AG20443 (cell line): ENCODE measurements at regions not wholly inside any gene's neighbourhood (a gene's known extent, or its start where the extent isn't known, plus 50 kb on each side); places are given as distances from the start of the nearest gene placed in this dataset.

ENCODE experiments used
- DNase-seq: peaks from one replicate; pipeline ENCODE4 v3.0.0; 2012; ENCODE audit warnings: low spot score, mixed read lengths

GRCh38 chr15:47405365-47406162, 311.7 kb upstream of the SEMA6D start:
- DNase-seq, result no peak

- DNase-seq, result no peak
Observed at GRCh38 chr15:47407692-47408091, 309.6 kb upstream of the SEMA6D start.

GRCh38 chr15:47409038-47409437, 308.3 kb upstream of the SEMA6D start:
- no peak for DNase-seq

- no peak for DNase-seq
Observed at GRCh38 chr15:47409600-47409999, 307.7 kb upstream of the SEMA6D start.

- DNase-seq, result no peak
Observed at GRCh38 chr15:47410247-47410646, 307.1 kb upstream of the SEMA6D start.

GRCh38 chr15:47411733-47412132, 305.6 kb upstream of the SEMA6D start:
- no peak for DNase-seq

GRCh38 chr15:47412136-47412535, 305.2 kb upstream of the SEMA6D start:
- no peak for DNase-seq

- DNase-seq, result no peak
Observed at GRCh38 chr15:47412802-47413201, 304.5 kb upstream of the SEMA6D start.

GRCh38 chr15:47414207-47414606, 303.1 kb upstream of the SEMA6D start:
- DNase-seq, result no peak

- DNase-seq, result no peak
Observed at GRCh38 chr15:47415539-47415971, 301.8 kb upstream of the SEMA6D start.

- no peak for DNase-seq
Observed at GRCh38 chr15:47422881-47423665, 294.2 kb upstream of the SEMA6D start.

- DNase-seq, result no peak
Observed at GRCh38 chr15:47427463-47427862, 289.8 kb upstream of the SEMA6D start.

GRCh38 chr15:47429376-47429775, 287.9 kb upstream of the SEMA6D start:
- DNase-seq, result no peak

- peak; percentile 48 for DNase-seq
Observed at GRCh38 chr15:47431501-47431900, 285.8 kb upstream of the SEMA6D start.

- no peak for DNase-seq
Observed at GRCh38 chr15:47432826-47433225, 284.5 kb upstream of the SEMA6D start.

- DNase-seq, result no peak
Observed at GRCh38 chr15:47434596-47434995, 282.7 kb upstream of the SEMA6D start.

- DNase-seq, result no peak
Observed at GRCh38 chr15:47437491-47437890, 279.8 kb upstream of the SEMA6D start.

- DNase-seq, result no peak
Observed at GRCh38 chr15:47439146-47440111, 277.9 kb upstream of the SEMA6D start.

GRCh38 chr15:47442371-47442770, 274.9 kb upstream of the SEMA6D start:
- no peak for DNase-seq

GRCh38 chr15:47443839-47444238, 273.5 kb upstream of the SEMA6D start:
- no peak for DNase-seq

GRCh38 chr15:47445723-47446392, 271.4 kb upstream of the SEMA6D start:
- no peak for DNase-seq
